ENCODE measurements at regions not wholly inside any gene's neighbourhood (a gene's known extent, or its start where the extent isn't known, plus 50 kb on each side); places are given as distances from the start of the nearest gene placed in this dataset.

DNA sequence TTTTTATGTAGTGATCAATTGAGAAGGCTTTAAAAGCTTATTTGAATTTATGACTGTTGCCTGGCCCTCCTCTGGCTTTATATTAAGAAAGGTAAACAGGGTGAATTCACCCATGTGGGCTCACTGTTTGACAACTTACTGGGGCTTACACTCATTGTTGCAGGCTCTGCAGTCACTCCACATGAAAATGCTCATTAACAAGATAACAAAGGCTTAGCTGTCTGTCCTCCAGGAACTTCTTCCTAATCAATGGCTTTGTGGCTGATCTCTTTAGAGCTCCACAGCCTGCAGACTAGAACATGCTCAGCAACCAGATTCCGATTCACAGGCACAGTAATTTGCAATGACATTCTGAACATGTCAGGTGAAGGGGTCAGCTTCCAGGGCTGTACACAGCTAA, 323.2 kb upstream of the MAN1A1 start:
- TF ChIP-seq POLR2A (IDR thresholded peaks at IDR 0.05) = no peak
- TF ChIP-seq, protein P1, sequence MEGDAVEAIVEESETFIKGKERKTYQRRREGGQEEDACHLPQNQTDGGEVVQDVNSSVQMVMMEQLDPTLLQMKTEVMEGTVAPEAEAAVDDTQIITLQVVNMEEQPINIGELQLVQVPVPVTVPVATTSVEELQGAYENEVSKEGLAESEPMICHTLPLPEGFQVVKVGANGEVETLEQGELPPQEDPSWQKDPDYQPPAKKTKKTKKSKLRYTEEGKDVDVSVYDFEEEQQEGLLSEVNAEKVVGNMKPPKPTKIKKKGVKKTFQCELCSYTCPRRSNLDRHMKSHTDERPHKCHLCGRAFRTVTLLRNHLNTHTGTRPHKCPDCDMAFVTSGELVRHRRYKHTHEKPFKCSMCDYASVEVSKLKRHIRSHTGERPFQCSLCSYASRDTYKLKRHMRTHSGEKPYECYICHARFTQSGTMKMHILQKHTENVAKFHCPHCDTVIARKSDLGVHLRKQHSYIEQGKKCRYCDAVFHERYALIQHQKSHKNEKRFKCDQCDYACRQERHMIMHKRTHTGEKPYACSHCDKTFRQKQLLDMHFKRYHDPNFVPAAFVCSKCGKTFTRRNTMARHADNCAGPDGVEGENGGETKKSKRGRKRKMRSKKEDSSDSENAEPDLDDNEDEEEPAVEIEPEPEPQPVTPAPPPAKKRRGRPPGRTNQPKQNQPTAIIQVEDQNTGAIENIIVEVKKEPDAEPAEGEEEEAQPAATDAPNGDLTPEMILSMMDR (IDR thresholded peaks at IDR 0.05) = no peak

Measured in gastroesophageal sphincter (tissue), 3 donors.